HG03159 (cell line): ENCODE measurements at regions not wholly inside any gene's neighbourhood (a gene's known extent, or its start where the extent isn't known, plus 50 kb on each side); places are given as distances from the start of the nearest gene placed in this dataset.

Source experiments
- ATAC-seq: cut with Tn5 transposase; IDR thresholded peaks from one replicate; pipeline ENCODE4 v1.9.1; 2021; ENCODE audit warnings: mild to moderate bottlenecking, moderate library complexity; ENCODE audit not compliant: unreplicated experiment

DNA sequence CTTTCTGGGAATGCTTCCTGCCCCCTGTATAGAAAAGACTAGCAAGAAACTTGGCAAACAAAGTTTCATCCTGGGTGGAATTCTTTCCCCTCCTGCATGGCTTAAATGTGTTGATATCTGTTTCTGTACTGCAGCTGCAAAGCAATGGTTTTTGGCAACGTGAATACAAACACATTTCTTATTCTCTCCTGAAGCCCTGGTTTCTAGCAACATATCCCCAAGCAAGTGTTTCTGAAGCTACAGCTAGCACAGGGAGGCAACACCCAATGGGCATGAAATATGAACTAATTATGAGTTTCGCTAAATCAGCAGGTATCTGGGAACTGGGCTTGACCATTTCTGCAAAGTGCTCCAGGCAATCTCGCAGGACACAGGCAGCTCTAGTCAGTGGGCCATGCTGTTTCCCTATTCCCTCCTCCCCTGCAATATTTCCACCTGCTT is 392.3 kb upstream of the TMPO start:
- no peak for ATAC-seq

DNA sequence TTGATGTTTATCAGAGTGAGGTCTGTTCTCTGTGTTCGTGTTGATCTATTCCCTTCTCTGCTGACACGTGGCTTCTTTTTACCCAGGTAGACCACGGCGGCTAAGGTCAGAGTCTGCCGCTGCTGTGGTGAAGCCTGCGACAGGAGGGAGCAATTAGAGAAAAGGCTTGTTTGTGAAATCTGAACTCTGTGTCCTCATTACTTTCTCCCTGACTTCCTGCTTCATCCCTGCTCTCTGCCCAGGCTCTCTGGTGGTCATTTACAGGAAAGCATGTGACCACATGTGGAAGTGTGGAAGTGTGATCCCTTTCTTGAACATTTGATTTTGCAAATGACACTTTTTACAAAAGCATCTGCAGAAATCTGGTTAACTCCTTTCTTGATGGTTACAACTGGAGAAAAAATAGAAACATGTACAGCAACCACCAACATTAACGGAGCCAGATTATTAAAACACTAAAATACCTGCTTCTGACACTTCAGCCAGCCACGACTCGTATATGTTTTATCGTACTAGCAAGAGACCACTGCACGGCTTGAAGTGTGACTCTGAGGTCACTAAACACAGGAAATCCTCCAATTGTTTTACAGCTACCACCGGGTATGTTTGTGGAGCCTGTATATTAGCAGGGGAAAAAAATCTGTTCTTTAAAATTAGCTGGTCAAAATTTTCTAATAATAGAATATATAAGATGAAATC is 388.6 kb upstream of the TMPO start:
- no peak for ATAC-seq

DNA sequence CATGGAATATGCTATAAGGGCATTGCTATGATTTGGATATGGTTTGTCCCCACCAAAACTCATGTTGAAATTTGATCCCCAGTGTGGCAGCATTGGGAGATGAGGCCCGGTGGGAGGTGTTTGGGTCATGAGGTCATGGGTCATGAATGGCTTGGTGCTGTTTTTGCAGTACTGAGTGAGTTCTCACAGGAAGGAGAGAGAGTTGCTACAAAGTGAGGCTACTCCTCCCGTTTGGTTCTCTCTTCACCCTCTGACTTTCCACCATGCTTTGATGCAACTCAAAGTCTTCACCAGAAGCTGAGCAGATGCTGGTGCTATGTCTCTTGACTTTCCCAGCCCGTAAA is 388.1 kb upstream of the TMPO start:
- ATAC-seq, result no peak

DNA sequence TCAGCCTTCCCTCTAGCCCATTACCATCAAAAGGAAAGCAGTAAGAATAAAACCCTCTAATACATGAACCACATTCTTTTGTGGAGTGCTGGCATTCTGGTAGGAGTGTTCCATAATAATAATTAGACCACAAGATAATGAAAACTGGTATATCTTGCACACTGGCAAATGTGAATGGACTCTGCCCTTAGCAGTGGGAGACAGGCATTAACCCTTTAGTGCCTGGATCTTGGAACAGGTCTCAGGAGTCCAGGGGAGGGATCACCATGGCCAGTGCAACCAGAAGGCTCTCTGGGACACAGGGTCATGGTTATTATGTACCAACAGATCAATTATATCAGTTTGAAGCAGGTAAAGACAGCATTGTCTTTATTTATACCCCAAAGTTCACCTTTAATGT is 387.5 kb upstream of the TMPO start:
- ATAC-seq, result no peak

DNA sequence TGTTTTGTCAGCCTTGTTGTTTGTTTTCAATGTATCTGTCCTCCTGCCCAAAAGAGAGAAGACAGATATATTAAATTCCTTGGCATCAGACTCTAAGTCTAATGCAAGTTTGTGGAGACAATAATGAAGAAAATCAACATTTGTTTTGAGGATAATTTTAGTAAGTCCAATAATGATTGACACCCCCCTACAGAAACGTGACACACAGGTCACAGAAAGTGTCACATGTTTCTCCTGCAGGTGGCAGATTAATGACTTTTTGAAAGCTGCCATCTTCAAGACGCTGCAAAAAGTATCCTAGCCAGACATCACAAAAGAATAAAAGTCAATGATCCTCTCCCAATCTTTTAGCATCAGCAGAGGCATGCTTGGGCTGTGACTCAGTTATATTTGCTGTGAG is 378.8 kb upstream of the TMPO start:
- ATAC-seq, result no peak

DNA sequence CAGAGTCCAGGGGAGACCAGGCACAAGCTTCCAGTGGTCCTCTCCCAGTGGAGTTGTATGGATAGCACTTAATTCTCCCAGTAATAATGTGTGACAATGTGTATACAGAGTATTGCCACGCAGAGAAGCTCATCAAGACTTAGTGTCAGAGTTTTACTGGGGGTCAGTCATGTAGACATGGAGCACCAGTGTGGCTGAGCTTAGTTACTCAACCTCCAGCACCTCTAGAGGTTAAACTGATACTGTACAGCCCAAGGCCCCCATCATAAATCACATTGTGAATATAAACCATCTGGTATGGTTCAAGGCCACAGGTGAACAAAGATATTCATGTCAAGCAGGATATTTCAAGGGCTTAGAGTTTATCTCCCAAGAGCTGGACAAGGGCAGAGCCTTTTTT is 378.1 kb upstream of the TMPO start:
- no peak for ATAC-seq

DNA sequence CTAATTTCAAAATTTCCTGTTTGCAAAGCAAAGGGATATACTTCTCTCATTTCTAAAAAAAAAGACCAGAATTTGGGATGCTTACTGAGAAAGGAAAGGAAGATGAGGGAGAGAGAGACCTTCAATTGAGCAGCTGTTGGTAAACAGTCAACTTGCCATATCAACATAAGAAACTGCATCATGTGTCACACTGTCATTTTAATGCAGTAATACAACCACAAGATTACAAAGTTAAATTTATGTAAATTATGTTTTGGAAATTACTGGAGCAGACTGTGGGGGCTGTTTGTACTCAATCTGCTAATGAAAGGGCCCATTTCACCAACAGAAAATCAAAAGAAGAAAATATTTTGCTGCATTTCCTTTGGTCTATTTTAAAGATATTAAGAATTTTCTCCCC is 370.4 kb upstream of the TMPO start:
- no peak for ATAC-seq

DNA sequence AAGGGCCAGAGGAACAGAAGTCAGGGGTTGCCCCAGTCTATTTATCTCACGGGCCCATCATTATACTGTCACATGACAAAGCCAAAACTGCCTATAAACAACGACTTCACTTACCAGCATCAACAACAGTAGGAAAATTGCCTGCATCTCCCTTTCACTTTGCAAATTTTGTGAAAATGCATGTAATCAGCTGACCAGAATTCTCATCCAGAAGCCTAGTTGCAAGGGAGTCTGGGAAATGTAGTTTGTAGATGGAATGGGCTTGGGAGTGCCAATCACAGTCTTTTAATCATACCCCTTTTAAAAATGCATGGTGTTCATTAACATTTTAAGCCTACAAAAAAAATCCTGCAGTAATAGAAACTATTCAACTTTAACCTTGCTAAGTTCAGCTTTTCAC is 369.3 kb upstream of the TMPO start:
- ATAC-seq, result no peak

DNA sequence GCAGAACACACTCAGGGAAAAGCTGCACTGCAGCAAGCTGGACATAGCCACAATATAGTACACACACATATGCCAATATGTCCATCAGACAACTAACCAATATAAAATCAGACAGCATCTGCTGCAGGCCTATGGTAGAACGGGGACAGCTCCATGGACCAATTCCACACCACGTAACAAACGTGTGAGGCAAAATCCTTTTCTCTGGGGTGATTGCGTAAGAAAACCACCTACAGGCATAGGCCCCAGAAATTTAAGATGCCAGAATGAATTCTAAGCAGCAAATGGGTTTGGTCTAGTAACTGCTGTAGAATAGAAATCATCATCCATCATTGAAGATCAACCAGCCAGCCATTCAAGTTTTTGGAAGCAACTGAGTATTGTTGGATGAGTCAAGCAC is 368.9 kb upstream of the TMPO start:
- no peak for ATAC-seq

DNA sequence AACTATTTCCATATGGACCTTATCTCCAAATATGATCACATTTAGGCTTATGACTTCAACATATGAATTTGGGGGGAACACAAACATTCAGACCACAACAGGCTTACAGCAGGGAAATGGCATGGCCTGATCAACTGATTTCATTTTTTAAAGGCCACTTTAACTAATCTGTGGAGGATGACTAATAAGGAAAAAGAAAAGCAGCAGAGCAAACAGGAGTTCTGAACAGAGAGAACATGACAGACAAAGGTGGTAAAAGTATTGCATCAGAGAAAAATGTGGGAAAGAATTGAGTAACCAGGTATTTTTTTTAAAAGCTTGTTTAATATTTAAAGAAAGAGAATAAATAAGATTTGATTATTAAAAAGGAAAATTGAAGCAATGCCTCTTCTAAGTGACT is 366.1 kb upstream of the TMPO start:
- ATAC-seq, result peak; percentile 55

DNA sequence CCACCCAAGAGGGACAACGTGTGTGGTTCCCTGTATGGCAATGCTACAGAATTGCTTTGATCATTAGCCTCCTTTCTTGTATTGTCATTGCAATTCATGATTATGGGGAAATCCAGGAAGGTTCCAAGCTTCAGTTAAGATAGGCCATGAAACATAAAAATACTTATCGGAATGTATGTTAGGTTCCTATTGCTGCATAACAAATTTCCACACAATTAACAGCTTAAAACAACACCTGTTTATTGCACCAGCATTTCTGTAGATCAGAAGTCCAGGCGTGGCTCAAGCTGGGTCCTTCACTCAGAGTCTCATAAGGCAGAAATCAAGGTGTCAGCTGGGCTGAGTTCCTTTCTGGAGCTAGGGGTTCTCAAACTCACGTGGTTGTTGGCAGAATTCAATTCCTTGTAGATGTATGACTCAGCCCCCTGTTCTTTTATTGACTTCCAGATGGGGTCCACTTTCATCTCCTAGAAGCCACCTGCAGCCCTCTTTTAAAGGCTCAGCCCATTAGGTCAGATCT is 365.6 kb upstream of the TMPO start:
- no peak for ATAC-seq

DNA sequence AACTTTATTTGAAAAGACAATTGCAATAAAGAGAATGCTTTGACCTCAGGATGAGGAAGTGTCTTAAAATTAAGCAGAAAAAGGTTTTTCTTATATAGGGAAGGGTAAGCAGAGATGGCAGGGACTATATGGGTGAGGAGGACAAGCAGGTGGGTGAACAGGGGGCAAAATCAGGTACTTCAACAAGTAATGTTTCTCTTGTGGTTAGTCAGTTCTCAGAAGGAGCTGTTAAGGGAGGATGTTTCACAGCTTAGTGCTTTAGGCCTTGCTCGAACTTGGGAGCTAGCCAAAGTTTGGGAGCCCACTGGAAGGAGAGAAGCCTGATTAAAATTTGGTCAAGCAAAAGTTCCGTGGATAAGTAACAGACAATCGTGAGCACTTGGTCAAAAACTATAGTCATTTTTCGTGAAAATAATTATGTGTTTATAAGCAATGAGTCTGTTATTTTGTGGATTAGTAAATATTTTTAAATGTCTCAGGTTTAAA is 364.2 kb upstream of the TMPO start:
- no peak for ATAC-seq

DNA sequence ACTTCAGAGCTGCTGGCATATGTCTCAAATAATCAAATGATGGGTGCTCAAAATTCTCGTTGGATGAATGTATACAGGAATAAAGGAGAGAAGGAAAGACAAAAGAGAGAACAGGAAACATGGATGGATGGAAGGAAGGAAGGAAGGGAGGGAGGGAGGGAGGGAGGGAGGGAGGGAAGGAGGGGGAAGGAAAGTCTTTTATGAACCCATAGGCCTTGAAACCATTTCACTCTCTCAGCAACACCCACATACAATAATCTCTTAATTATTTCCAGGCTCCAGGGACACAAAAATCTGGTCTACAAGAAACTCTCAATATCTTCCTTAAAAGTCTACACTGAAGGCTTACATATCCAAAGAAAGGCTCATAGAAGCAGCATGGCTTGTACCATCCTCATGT is 363.4 kb upstream of the TMPO start:
- no peak for ATAC-seq

DNA sequence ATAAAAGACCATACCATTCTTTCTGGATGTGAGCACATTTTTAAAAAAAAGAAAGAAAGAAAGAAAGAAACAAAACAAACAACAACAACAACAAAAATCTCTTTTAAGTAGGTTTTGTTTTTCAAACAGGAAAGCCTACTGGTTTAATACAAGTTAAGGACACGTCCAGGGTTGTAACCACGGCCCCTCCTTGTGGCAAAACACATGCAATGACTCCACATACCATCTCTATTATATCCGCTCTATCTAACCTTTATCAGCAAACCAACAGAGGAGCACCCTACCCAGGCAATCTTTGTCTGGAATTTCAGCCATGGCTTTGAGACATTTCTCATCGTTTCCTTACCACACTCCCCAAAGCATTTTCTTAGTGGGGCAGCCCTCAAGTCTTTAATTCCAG is 360.5 kb upstream of the TMPO start:
- ATAC-seq, result no peak

DNA sequence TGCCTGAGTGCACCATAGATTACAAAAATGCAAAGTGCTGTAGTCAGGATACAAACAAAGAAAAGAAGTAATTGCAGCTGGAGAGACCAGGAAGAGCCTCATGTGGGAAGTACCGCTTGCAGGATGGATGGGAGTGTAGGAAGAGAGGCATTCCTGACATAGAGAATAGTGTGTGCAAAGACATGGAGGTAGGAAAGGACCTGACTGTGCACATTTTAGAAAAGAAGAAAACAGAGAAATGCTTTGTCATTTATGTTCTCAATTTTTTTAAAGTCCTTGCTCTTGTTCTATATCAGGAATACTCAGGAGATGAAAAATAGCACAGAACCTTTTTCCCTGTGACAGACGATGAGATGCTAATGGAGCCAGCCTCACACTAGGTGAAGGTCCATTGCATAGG is 358.7 kb upstream of the TMPO start:
- no peak for ATAC-seq

DNA sequence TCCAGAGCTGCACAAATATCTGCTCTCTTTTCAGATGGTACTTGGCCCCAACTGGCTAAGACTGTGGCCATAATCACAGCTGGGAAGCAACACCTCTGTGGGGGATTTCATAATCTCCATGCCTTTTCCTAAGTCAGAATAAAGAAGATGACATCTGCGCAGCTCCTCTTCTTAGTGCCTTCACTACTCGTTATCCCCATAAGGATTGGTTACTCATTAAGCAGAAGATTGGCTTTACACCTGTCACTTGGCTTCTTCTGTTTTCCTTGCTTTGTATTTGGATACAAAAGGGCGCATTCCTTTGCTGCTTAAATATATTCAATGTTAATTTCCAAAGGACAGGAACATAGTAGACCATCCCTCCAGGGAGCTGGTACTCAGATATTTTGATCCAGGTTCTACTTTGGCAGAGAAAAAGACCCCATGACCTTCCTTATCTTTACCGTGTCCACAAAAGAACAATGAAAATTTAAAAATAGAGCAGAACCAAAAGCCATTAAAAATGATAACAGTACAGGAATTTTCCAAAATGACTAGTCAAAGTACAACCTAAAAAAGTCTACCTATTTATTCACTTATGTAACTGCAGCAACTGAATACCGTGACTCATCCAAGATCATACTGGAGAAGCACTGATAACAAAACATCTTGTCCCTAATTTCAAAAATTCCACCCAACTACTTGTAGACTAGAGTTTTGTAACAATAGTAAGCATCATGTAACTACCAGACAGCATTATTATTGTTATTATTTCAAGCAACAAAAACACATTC is 352.3 kb upstream of the TMPO start:
- no peak for ATAC-seq

DNA sequence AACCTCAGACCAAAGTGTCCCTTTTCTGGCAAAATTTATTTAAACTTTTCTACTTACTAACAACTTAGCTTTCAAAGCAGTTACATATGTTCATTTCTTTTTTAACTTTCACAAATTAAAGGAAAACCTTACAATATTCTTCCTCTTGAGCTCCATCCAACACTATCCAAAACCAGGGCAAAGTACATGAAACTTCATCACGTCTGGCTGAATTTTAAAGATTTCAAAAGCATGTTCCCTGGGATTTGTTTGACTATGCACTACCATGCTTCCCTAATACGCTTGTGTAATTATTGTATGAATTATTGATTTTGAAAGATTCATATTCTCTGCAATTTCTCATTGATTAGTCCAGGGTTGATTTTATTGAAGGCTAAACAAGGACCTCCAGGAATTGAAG is 343.1 kb upstream of the TMPO start:
- ATAC-seq, result no peak

DNA sequence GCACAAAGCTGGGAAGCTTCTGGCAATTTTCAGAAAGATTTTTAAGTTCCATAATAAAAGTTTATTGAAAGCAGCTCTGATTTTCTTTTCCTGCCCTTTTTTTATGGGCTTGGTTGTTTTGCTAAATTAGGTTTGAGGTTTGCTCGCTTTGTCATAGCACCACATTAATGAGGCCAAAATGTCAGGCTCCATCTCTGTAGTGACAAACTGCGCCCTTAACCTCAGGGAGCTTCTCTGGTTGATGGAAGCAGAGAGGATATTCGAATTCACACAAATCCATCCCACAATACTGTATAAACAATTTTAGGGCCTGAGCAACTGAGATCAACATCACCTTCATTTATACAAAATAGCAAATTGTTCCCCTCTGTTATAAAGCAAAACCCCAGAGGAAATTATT is 342.6 kb upstream of the TMPO start:
- no peak for ATAC-seq

DNA sequence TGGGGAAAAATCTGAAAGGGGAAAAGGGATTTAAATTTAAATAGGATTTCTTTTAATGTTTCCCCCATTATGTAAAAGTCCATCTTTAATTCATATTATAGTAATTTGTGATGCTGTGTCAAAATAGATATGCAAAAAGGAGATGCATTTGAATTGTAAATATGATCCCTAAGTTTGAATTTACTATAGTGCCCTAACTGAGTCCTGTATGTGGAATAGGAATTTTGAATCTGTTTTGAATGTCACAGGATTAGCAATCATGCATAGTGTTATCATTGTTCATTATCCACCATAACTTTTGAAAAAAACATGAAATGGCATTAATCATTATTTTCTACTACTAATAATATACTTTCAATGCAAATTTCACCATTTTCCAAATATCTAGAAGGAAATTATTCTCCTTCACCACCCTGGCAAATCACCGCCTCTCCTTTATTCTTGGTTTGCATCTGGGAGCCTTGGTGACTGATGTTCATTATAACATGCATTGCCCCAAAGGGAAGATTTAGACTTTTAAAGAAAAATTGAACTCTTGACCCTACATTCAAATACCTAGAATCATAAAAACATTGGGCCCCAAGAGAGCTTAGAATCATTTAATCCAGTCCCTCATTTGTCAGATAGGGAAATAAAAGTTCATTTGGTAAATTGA is 341.5 kb upstream of the TMPO start:
- ATAC-seq, result no peak

DNA sequence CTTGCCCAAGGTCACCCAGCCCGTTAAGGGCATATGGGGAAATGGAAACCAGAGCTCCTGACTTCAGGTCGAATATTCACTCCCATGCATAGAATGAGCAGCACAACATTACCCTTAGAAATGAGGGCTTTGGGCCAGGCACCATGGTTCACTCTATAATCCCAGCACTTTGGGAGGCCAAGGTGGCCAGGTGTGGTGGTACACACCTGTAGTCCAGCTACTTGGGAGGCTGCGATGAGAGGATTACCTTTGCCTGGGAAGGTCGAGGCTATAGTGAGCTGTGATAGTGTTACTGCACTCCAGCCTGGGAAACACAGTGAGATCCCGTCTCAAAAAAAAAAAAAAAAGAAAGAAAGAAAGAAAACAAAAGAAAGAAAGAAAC is 341.0 kb upstream of the TMPO start:
- no peak for ATAC-seq

DNA sequence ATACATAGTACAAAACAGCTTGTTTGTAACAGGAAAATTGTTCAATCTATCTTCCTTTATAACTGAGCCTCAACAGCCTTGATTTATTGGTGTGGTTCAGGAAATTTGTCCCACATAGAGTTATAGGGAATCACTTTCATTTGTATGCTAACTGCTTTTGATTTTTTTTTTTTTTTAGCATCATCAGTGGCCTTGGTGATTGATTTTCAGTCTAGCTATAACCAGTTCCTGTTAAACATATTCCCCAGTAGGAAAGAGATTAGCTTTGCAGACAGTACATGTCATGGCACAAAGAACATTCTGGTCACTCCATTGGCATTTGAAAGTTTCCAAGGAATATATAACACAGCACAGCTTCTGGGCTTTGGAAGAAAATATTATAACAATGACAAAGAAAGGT is 337.3 kb upstream of the TMPO start:
- ATAC-seq, result no peak

DNA sequence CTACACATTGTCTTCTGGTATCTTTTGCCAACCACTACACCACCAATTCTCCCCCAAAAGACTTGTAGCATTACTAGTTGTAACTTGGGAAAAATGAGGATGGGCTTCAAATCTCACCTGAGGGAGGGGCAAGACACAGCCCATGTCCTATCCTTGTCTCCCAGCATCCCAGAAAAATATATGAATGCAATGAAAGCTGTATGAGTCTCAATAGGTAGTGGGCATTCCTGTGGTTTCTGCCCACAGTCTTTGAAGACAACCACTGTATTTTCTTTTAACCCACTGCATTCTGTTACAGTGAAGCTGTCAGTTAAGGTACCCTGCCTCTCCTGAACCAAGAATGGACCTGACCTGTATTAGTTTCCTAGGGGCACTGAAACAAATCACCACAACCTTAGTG is 336.2 kb upstream of the TMPO start:
- no peak for ATAC-seq
